Endothelial cell of umbilical vein (primary cell): ENCODE measurements at regions not wholly inside any gene's neighbourhood (a gene's known extent, or its start where the extent isn't known, plus 50 kb on each side); places are given as distances from the start of the nearest gene placed in this dataset.

Source experiments
- BruUV-seq: library from RNA; stranded (reverse); fragments of 400-500 nt; replicated peaks from 2 replicates; lab custom pipeline; 2021; lab: Mats Ljungman, UMichigan
- CTCF ChIA-PET: fragments of 300-600, 350-600 bp; sonication (Branson Sonifier 250); formaldehyde crosslinking; loops from one replicate; lab custom pipeline; 2021; ENCODE audit warnings: antibody characterized with exemption, inconsistent platforms; lab: Charles Lee
- POLR2A ChIA-PET: fragments of 300-600, 350-600 bp; sonication (Branson Sonifier 250); formaldehyde crosslinking; loops from one replicate; lab custom pipeline; 2021; ENCODE audit warnings: antibody characterized with exemption, inconsistent platforms; lab: Charles Lee
- DNase-seq: peaks from one replicate; pipeline ENCODE4 v3.0.0-alpha.2; 2011; ENCODE audit warnings: low read depth, low spot score
- FAIRE-seq: peaks from 2 replicates; lab custom pipeline; 2011; peaks lifted over from hg19 to GRCh38; lab: Jason Lieb, UNC
- H2AFZ ChIP-seq: 2 replicates; pipeline ENCODE4 v1.6.0; 2012; ENCODE audit warnings: low read depth, low read length, control low read depth, inconsistent platforms
- H3K27ac ChIP-seq: 2 replicates; pipeline ENCODE4 v1.5.1; 2011; ENCODE audit warnings: low read depth, mild to moderate bottlenecking, control low read depth, low read length, moderate library complexity; ENCODE audit not compliant: insufficient read depth
- H3K27me3 ChIP-seq, 2 experiments: 2 replicates each; pipeline versions ENCODE4 v1.6.0 to v1.6.1; 2011; ENCODE audit warnings: low read length in 2 of 2, mixed read lengths in 1 of 2; ENCODE audit not compliant: control insufficient read depth in 2 of 2, insufficient read depth in 2 of 2
- H3K36me3 ChIP-seq, 2 experiments: 2 replicates in 1 of 2; 3 replicates in 1 of 2; pipeline ENCODE4 v1.5.1; 2011; ENCODE audit warnings: low read length in 2 of 2, mild to moderate bottlenecking in 1 of 2, moderate library complexity in 1 of 2; ENCODE audit not compliant: control insufficient read depth in 2 of 2, insufficient read depth in 2 of 2; ENCODE audit errors: extremely low read depth in 1 of 2
- H3K4me1 ChIP-seq: 3 replicates; pipeline ENCODE4 v1.5.1; 2011; ENCODE audit warnings: mild to moderate bottlenecking, low read length; ENCODE audit not compliant: control insufficient read depth, insufficient read depth; ENCODE audit errors: extremely low read depth
- H3K4me2 ChIP-seq: 2 replicates; pipeline ENCODE4 v1.6.1; 2011; ENCODE audit warnings: low read length, control low read depth, mixed read lengths; ENCODE audit not compliant: insufficient read depth
- H3K4me3 ChIP-seq, 3 experiments: fragments of 200-600 bp in 1 of 3; sonication (generic), shearing (Covaris generic) in 1 of 3; replicated peaks in 1 of 3; 2 replicates each; pipeline ENCODE4 v1.5.1; 2011 to 2016; ENCODE audit warnings: control low read depth in 3 of 3, low read length in 3 of 3, mild to moderate bottlenecking in 2 of 3, inconsistent platforms in 1 of 3, low read depth in 1 of 3, moderate library complexity in 1 of 3; ENCODE audit not compliant: insufficient read depth in 1 of 3
- H3K79me2 ChIP-seq: 2 replicates; pipeline ENCODE4 v1.6.0; 2012; ENCODE audit warnings: low read length, inconsistent platforms; ENCODE audit not compliant: control insufficient read depth, insufficient read depth
- H3K9ac ChIP-seq: replicated peaks from 2 replicates; pipeline ENCODE3; 2011; ENCODE audit warnings: low read length, control low read depth; ENCODE audit not compliant: insufficient read depth; ENCODE audit errors: extremely low read depth
- H3K9me1 ChIP-seq: replicated peaks from 3 replicates; pipeline ENCODE4 v1.6.0; 2011; ENCODE audit warnings: mild to moderate bottlenecking, low read length; ENCODE audit not compliant: control insufficient read depth, insufficient read depth; ENCODE audit errors: extremely low read depth
- H3K9me3 ChIP-seq: replicated peaks from 2 replicates; pipeline ENCODE4 v1.5.1; 2012; ENCODE audit warnings: low read length, inconsistent platforms; ENCODE audit not compliant: control insufficient read depth, insufficient read depth
- H4K20me1 ChIP-seq: replicated peaks from 2 replicates; pipeline ENCODE3; 2011; ENCODE audit warnings: mild to moderate bottlenecking, low read length; ENCODE audit not compliant: control insufficient read depth, insufficient read depth; ENCODE audit errors: extremely low read depth
- EZH2 ChIP-seq: IDR thresholded peaks from 2 replicates; pipeline ENCODE4 v1.6.1; 2012; ENCODE audit warnings: borderline replicate concordance, low read depth, mild to moderate bottlenecking, moderate library complexity, low read length, inconsistent platforms; ENCODE audit not compliant: severe bottlenecking
- FOS ChIP-seq: IDR thresholded peaks from 2 replicates; pipeline ENCODE4 v1.6.1; 2011; ENCODE audit warnings: mild to moderate bottlenecking, low read length, moderate library complexity, borderline replicate concordance; ENCODE audit not compliant: insufficient read depth
- GATA2 ChIP-seq: IDR thresholded peaks from 2 replicates; pipeline ENCODE4 v1.7.0; 2011; ENCODE audit warnings: low read depth, mild to moderate bottlenecking, moderate library complexity, mixed read lengths, low read length; ENCODE audit not compliant: insufficient read length, insufficient read depth
- JUN ChIP-seq: IDR thresholded peaks from 2 replicates; pipeline ENCODE4 v1.6.1; 2011; ENCODE audit warnings: borderline replicate concordance, low read depth; ENCODE audit not compliant: insufficient read length, insufficient read depth
- MYC ChIP-seq: IDR thresholded peaks from one replicate; pipeline ENCODE4 v1.6.1; 2011; ENCODE audit warnings: mild to moderate bottlenecking, low read depth, low read length
- POLR2A ChIP-seq: IDR thresholded peaks from 2 replicates; pipeline ENCODE4 v1.6.1; 2012; ENCODE audit warnings: low read depth, mild to moderate bottlenecking, control low read depth, low read length
- POLR2AphosphoS5 ChIP-seq: IDR thresholded peaks from 2 replicates; pipeline ENCODE4 v1.6.1; 2012; ENCODE audit warnings: low read depth, mild to moderate bottlenecking, control low read depth, low read length, moderate library complexity; ENCODE audit not compliant: insufficient read depth
- dilution Hi-C: fragments of 300-500 bp; cut with MboI; formaldehyde crosslinking; loops from one replicate; pipeline ENCODE4 v1.15.0; 2019; ENCODE audit warnings: low sequenced_read_pairs; ENCODE audit not compliant: extremely low pct_ligation_motif_present
- intact Hi-C: fragments of 100-400 bp; cut with micrococcal nuclease; formaldehyde crosslinking; loops from one replicate; pipeline ENCODE4 v1.10.0; 2022
- TF ChIP-seq, protein P1 (sequence below), 2 donors: IDR thresholded peaks; 1 replicate in 1 of 2; 2 replicates in 1 of 2; pipeline ENCODE4 v1.5.1; 2011; ENCODE audit warnings: low read length in 2 of 2, mild to moderate bottlenecking in 2 of 2, moderate library complexity in 2 of 2, control low read depth in 1 of 2, inconsistent platforms in 1 of 2, low read depth in 1 of 2; ENCODE audit not compliant: insufficient read depth in 1 of 2; ENCODE audit errors: extremely low read depth in 1 of 2
- TF ChIP-seq, protein P2 (sequence below): IDR thresholded peaks from 2 replicates; pipeline ENCODE4 v1.6.1; 2011; ENCODE audit not compliant: insufficient read depth, insufficient read length

DNA sequence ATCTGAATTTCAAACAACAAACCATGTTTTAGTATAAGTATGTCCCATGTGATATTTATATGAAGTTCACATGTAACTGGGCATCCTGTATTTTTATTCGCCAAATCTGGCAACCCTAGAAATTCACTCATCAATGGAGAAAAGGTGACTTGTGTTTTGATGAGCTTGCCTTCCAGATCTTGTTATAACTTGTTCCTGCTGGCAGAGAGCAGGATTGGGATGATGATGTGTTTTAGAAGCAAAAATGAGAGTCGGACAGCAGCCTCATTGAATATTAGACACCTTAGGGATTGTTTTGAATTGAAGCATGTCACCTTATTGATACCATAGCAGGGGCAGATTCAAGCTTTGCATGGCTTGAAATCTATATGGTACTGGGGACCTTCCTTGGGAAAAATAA, 85.4 kb upstream of the MED13 start:
- Histone ChIP-seq H3K9ac (no peak overlapping the region), H3K9me1 (no peaks in the 10 kb centered on the region), H2AFZ (no peak overlapping the region), H3K4me1 (no peaks in the 10 kb centered on the region), H3K9me3 (no peaks in the 10 kb centered on the region), H4K20me1 (no peaks in the 10 kb centered on the region), H3K4me2 (no peak overlapping the region), H3K4me3 (no peak overlapping the region), H3K27ac (no peak overlapping the region), H3K27me3 (no peaks in the 10 kb centered on the region), H3K79me2 (no peaks in the 10 kb centered on the region), H3K36me3 (no peaks in the 10 kb centered on the region)
- no peak for TF ChIP-seq MYC
- TF ChIP-seq, protein P1, sequence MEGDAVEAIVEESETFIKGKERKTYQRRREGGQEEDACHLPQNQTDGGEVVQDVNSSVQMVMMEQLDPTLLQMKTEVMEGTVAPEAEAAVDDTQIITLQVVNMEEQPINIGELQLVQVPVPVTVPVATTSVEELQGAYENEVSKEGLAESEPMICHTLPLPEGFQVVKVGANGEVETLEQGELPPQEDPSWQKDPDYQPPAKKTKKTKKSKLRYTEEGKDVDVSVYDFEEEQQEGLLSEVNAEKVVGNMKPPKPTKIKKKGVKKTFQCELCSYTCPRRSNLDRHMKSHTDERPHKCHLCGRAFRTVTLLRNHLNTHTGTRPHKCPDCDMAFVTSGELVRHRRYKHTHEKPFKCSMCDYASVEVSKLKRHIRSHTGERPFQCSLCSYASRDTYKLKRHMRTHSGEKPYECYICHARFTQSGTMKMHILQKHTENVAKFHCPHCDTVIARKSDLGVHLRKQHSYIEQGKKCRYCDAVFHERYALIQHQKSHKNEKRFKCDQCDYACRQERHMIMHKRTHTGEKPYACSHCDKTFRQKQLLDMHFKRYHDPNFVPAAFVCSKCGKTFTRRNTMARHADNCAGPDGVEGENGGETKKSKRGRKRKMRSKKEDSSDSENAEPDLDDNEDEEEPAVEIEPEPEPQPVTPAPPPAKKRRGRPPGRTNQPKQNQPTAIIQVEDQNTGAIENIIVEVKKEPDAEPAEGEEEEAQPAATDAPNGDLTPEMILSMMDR (IDR thresholded peaks at IDR 0.05; ENCODE audit: extremely low read depth in 1 of 2, insufficient read depth in 1 of 2, low read depth in 1 of 2, low read length in 2 of 2), result no peak
- TF ChIP-seq EZH2, result no peak
- TF ChIP-seq JUN, result no peak
- TF ChIP-seq FOS, result no peak
- TF ChIP-seq, protein P2, sequence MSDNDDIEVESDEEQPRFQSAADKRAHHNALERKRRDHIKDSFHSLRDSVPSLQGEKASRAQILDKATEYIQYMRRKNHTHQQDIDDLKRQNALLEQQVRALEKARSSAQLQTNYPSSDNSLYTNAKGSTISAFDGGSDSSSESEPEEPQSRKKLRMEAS, result no peak
- TF ChIP-seq POLR2A, result no peak
- TF ChIP-seq POLR2AphosphoS5, result no peak
- no peak for TF ChIP-seq GATA2
- dilution Hi-C loops (no loop called here), intact Hi-C loops (no loop called here)
- no peak for FAIRE-seq
- CTCF ChIA-PET, result no interaction called here
- no TSS peak for BruUV-seq
- no peak for DNase-seq
- POLR2A ChIA-PET, result no interaction called here
